ENCODE measurements at regions not wholly inside any gene's neighbourhood (a gene's known extent, or its start where the extent isn't known, plus 50 kb on each side); places are given as distances from the start of the nearest gene placed in this dataset.
A peak's percentile ranks its signal among the peaks of the same experiment; 100 is the strongest.

GRCh38 chr11:92399705-92400104, 175.1 kb downstream of the FAT3 start:
- Mint-ChIP-seq H3K4me1 (ENCODE audit: low read depth) (peaks cover 10% of the 10 kb centered on the region), H3K27me3 (ENCODE audit: low read depth) (no peaks in the 10 kb centered on the region), H3K27ac (ENCODE audit: unreplicated experiment) (no peak overlapping the region), H3K36me3 (ENCODE audit: low read depth) (peaks cover 3% of the 10 kb centered on the region), H3K4me3 (ENCODE audit: unreplicated experiment) (no peak overlapping the region), H3K9me3 (ENCODE audit: low read depth) (peaks cover 3% of the 10 kb centered on the region)
- no peak for DNase-seq (ENCODE audit: low spot score)
- TF ChIP-seq CTCF (IDR thresholded peaks at IDR 0.05): peak; percentile 65

- Mint-ChIP-seq H3K36me3 (ENCODE audit: low read depth) (peaks cover 5% of the 10 kb centered on the region), H3K27me3 (ENCODE audit: low read depth) (no peaks in the 10 kb centered on the region), H3K9me3 (ENCODE audit: low read depth) (peaks cover 3% of the 10 kb centered on the region), H3K4me1 (ENCODE audit: low read depth) (peaks cover 21% of the 10 kb centered on the region), H3K27ac (ENCODE audit: unreplicated experiment) (no peak overlapping the region), H3K4me3 (ENCODE audit: unreplicated experiment) (no peak overlapping the region)
- no peak for DNase-seq (ENCODE audit: low spot score)
- TF ChIP-seq CTCF (IDR thresholded peaks at IDR 0.05): no peak
These were observed 176.9 kb downstream of the FAT3 start for GRCh38 chr11:92401520-92401919.

GRCh38 chr11:92406472-92406871, 181.9 kb downstream of the FAT3 start:
- Mint-ChIP-seq H3K27ac (ENCODE audit: unreplicated experiment) (peak overlapping the region; percentile 14), H3K27me3 (ENCODE audit: low read depth) (no peaks in the 10 kb centered on the region), H3K9me3 (ENCODE audit: low read depth) (peaks cover 3% of the 10 kb centered on the region)

GRCh38 chr11:92409355-92409754, 184.7 kb downstream of the FAT3 start:
- H3K9me3 Mint-ChIP-seq (ENCODE audit: low read depth): no peaks in the 10 kb centered on the region
- no peak for DNase-seq (ENCODE audit: low spot score)
- H3K27ac Mint-ChIP-seq (ENCODE audit: unreplicated experiment): no peak overlapping the region
- H3K4me1 Mint-ChIP-seq (ENCODE audit: low read depth): peaks cover 19% of the 10 kb centered on the region
- peaks cover 2% of the 10 kb centered on the region for H3K36me3 Mint-ChIP-seq (ENCODE audit: low read depth)
- no peak for TF ChIP-seq CTCF (IDR thresholded peaks at IDR 0.05)
- no peak overlapping the region for H3K4me3 Mint-ChIP-seq (ENCODE audit: unreplicated experiment)
- no peaks in the 10 kb centered on the region for H3K27me3 Mint-ChIP-seq (ENCODE audit: low read depth)

More at GRCh38 chr11:92406472-92406871, 181.9 kb downstream of the FAT3 start:
- no peak overlapping the region for H3K4me3 Mint-ChIP-seq (ENCODE audit: unreplicated experiment)
- H3K4me1 Mint-ChIP-seq (ENCODE audit: low read depth): peaks cover 19% of the 10 kb centered on the region
- H3K36me3 Mint-ChIP-seq (ENCODE audit: low read depth): peaks cover 5% of the 10 kb centered on the region
- DNase-seq (ENCODE audit: low spot score): no peak
- TF ChIP-seq CTCF (IDR thresholded peaks at IDR 0.05): no peak

GRCh38 chr11:92409956-92410355, 185.3 kb downstream of the FAT3 start:
- H3K4me1 Mint-ChIP-seq (ENCODE audit: low read depth): peaks cover 24% of the 10 kb centered on the region

More at GRCh38 chr11:92409956-92410355, 185.3 kb downstream of the FAT3 start:
- no peak for DNase-seq (ENCODE audit: low spot score)
- Mint-ChIP-seq H3K9me3 (ENCODE audit: low read depth) (no peaks in the 10 kb centered on the region), H3K27ac (ENCODE audit: unreplicated experiment) (no peak overlapping the region), H3K36me3 (ENCODE audit: low read depth) (peaks cover under 1% of the 10 kb centered on the region), H3K4me3 (ENCODE audit: unreplicated experiment) (no peak overlapping the region), H3K27me3 (ENCODE audit: low read depth) (no peaks in the 10 kb centered on the region)
- TF ChIP-seq CTCF (IDR thresholded peaks at IDR 0.05): no peak
